Thyroid gland (tissue), 4 donors: ENCODE measurements at regions not wholly inside any gene's neighbourhood (a gene's known extent, or its start where the extent isn't known, plus 50 kb on each side); places are given as distances from the start of the nearest gene placed in this dataset.

Experiments used
- DNase-seq, 2 donors: peaks; one replicate each; pipeline ENCODE4 v3.0.0-alpha.2; 2019
- H3K27ac ChIP-seq, 3 donors: fragments of 200-600 bp; sonication (generic); 1 replicate in 2 of 3; 2 replicates in 1 of 3; pipeline ENCODE4 v1.5.1; 2016 to 2019; ENCODE audit warnings: mild to moderate bottlenecking in 1 of 3, moderate library complexity in 1 of 3
- H3K27me3 ChIP-seq: fragments of 200-600 bp; sonication (generic); one replicate; pipeline ENCODE4 v1.5.1; 2019
- H3K36me3 ChIP-seq, 2 donors: fragments of 200-600 bp; sonication (generic); one replicate each; pipeline ENCODE4 v1.5.1; 2016 to 2019
- H3K4me1 ChIP-seq, 2 donors: fragments of 200-600 bp; sonication (generic); one replicate each; pipeline ENCODE4 v1.5.1; 2017 to 2019
- H3K4me3 ChIP-seq, 3 donors: fragments of 200-600 bp; sonication (generic); replicated peaks in 1 of 3; 1 replicate in 2 of 3; 2 replicates in 1 of 3; pipeline ENCODE4 v1.5.1; 2016; ENCODE audit warnings: mild to moderate bottlenecking in 1 of 3
- H3K9me3 ChIP-seq: fragments of 200-600 bp; sonication (generic); one replicate; pipeline ENCODE4 v1.5.1; 2017
- CTCF ChIP-seq, 6 experiments: fragments of 200-600 bp in 3 of 6; fragments of 450-650 bp in 3 of 6; sonication (generic) in 3 of 6; IDR thresholded peaks; one replicate each; pipeline ENCODE4 v1.5.1; 2016 to 2019; ENCODE audit warnings: antibody characterized with exemption in 6 of 6, mild to moderate bottlenecking in 2 of 6, inconsistent platforms in 1 of 6, moderate library complexity in 1 of 6
- POLR2A ChIP-seq, 2 donors: fragments of 450-650 bp; IDR thresholded peaks; one replicate each; pipeline ENCODE4 v1.6.1; 2017; ENCODE audit warnings: antibody characterized with exemption in 2 of 2, mild to moderate bottlenecking in 2 of 2, moderate library complexity in 1 of 2
- WGBS, 2 donors: methylation state at CpG; one replicate each; pipeline ENCODE4 v1.1.5; 2017; 5-methylcytosine and 5-hydroxymethylcytosine counted together
- intact Hi-C: fragments of 100-400 bp; cut with DNase I; formaldehyde crosslinking; loops from one replicate; pipeline ENCODE4 v1.15.1; 2023

- no peaks in the 10 kb centered on the region for H3K27me3 ChIP-seq
- H3K4me1 ChIP-seq = no peaks in the 10 kb centered on the region
- DNase-seq = no peak
- no peak for TF ChIP-seq CTCF (IDR thresholded peaks at IDR 0.05)
- TF ChIP-seq POLR2A (IDR thresholded peaks at IDR 0.05) = no peak
- H3K36me3 ChIP-seq = no peaks in the 10 kb centered on the region
- intact Hi-C loops = no loop called here
- no peak overlapping the region for H3K27ac ChIP-seq
- 62 to 85% methylated on average over 1 of the region's 1 CpG for WGBS, 2 donors
- no peaks in the 10 kb centered on the region for H3K9me3 ChIP-seq
- no peak overlapping the region for H3K4me3 ChIP-seq
Observed at GRCh38 chr5:111013011-111013410, 58.5 kb upstream of the TSLP start.

GRCh38 chr5:111016801-111017200 lies 54.7 kb upstream of the TSLP start:
- Histone ChIP-seq H3K27ac (no peak overlapping the region), H3K9me3 (no peaks in the 10 kb centered on the region), H3K4me1 (no peaks in the 10 kb centered on the region), H3K4me3 (no peak overlapping the region), H3K27me3 (no peaks in the 10 kb centered on the region), H3K36me3 (no peaks in the 10 kb centered on the region)
- DNase-seq = no peak
- intact Hi-C loops = no loop called here
- TF ChIP-seq CTCF (IDR thresholded peaks at IDR 0.05) (no peak), POLR2A (IDR thresholded peaks at IDR 0.05) (no peak)
- 51 to 53% methylated on average over 3 of the region's 3 CpGs for WGBS, 2 donors

- H3K27me3 ChIP-seq = no peaks in the 10 kb centered on the region
- no peak overlapping the region for H3K27ac ChIP-seq
- TF ChIP-seq CTCF (IDR thresholded peaks at IDR 0.05) (no peak), POLR2A (IDR thresholded peaks at IDR 0.05) (no peak)
- 94 to 97% methylated on average over 1 of the region's 1 CpG for WGBS, 2 donors
- H3K36me3 ChIP-seq = no peaks in the 10 kb centered on the region
- DNase-seq = no peak
- intact Hi-C loops = no loop called here
- no peaks in the 10 kb centered on the region for H3K9me3 ChIP-seq
- no peaks in the 10 kb centered on the region for H3K4me1 ChIP-seq
- no peak overlapping the region for H3K4me3 ChIP-seq
Observed at GRCh38 chr5:111017731-111018130, 53.8 kb upstream of the TSLP start.
